ENCODE measurements at regions not wholly inside any gene's neighbourhood (a gene's known extent, or its start where the extent isn't known, plus 50 kb on each side); places are given as distances from the start of the nearest gene placed in this dataset.

DNA sequence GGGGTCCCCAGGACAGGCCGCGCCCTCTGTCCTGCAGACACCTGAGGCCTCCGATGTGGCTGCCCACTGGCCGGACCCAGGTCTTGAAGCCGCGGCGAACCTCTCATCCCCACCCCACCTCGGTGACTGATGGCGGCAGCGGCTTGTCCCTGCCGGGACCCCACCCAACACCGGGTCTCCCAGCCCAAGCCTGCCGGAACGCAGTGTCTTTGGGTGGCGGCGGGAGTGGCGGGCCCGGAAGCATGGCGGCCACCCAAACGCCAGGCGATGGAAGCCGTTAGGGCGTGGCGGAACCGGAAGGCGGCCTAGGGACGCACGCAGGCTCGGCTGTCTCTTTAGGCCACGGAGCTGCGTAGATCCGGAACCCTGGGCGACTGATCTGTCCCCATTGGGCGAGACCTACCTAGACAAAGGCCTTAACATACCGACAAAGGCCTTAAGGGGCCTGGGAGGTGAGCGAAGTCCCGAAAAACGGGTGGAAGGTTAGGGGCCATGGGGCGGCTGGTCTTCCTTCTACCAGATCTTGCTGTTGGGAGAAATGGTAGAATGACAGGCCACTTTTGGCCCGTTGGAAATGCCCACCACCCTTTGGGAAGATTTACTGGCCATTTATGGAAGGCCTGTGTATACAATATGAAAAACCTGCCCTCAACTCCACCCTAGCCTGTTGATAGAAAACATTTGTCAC, 94.6 kb upstream of the SMC2 start:
- BruUV-seq (replicated peaks) = no TSS peak
- intact Hi-C loops (cut with micrococcal nuclease; ENCODE audit: unreplicated experiment) = no loop called here
- Histone ChIP-seq H3K27ac (ENCODE audit: low read depth, low read length, poor library complexity, severe bottlenecking) (no peak overlapping the region), H3K4me1 (ENCODE audit: insufficient read depth, low read length, poor library complexity, severe bottlenecking) (no peaks in the 10 kb centered on the region), H2AFZ (ENCODE audit: low read length) (no peak overlapping the region), H3K79me2 (ENCODE audit: insufficient read depth, low read depth, low read length) (no peaks in the 10 kb centered on the region), H3K9me2 (ENCODE audit: insufficient read depth, low read length) (no peaks in the 10 kb centered on the region), H3K36me3 (ENCODE audit: insufficient read depth, low read length) (no peaks in the 10 kb centered on the region), H3K4me3 (ENCODE audit: low read depth, low read length, poor library complexity, severe bottlenecking) (no peak overlapping the region), H4K20me1 (ENCODE audit: insufficient read depth, low read length) (no peaks in the 10 kb centered on the region), H3K9me3 (ENCODE audit: low read length) (no peaks in the 10 kb centered on the region), H3K4me2 (ENCODE audit: low read length) (no peak overlapping the region)
- TF ChIP-seq, protein P1, sequence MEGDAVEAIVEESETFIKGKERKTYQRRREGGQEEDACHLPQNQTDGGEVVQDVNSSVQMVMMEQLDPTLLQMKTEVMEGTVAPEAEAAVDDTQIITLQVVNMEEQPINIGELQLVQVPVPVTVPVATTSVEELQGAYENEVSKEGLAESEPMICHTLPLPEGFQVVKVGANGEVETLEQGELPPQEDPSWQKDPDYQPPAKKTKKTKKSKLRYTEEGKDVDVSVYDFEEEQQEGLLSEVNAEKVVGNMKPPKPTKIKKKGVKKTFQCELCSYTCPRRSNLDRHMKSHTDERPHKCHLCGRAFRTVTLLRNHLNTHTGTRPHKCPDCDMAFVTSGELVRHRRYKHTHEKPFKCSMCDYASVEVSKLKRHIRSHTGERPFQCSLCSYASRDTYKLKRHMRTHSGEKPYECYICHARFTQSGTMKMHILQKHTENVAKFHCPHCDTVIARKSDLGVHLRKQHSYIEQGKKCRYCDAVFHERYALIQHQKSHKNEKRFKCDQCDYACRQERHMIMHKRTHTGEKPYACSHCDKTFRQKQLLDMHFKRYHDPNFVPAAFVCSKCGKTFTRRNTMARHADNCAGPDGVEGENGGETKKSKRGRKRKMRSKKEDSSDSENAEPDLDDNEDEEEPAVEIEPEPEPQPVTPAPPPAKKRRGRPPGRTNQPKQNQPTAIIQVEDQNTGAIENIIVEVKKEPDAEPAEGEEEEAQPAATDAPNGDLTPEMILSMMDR (conservative IDR thresholded peaks at IDR 0.05; ENCODE audit: low read length) = no peak
- TF ChIP-seq EZH2phosphoT487 (IDR thresholded peaks at IDR 0.05; ENCODE audit: borderline replicate concordance, low read depth, low read length) = no peak
- ChIA-PET POLR2A (no interaction called here), CTCF (ENCODE audit: unreplicated experiment) (no interaction called here)
- no peak for DNase-seq (ENCODE audit: low spot score)

DNA sequence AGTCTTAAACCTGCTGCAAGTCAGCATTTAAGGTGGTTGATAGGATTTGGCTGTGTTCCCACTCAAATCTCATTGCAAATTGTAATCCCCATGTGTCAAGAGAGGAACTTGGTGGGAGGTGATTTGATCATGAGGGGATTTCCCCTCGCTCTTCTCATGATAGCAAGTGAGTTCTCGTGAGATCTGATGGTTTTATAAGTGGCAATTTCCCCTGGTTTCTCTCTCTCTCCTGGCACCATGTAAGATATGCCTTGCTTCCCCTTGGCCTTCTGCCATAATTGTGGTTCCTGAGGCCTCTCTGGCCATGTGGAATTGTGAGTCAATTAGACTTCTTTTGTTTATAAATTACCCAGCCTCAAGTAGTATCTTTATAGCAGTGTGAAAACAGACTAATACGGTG, 84.3 kb upstream of the SMC2 start:
- Histone ChIP-seq H3K27ac (ENCODE audit: low read depth, low read length, poor library complexity, severe bottlenecking) (no peak overlapping the region), H2AFZ (ENCODE audit: low read length) (no peak overlapping the region), H3K9me3 (ENCODE audit: low read length) (no peaks in the 10 kb centered on the region), H3K79me2 (ENCODE audit: insufficient read depth, low read depth, low read length) (no peaks in the 10 kb centered on the region), H3K4me3 (ENCODE audit: low read depth, low read length, poor library complexity, severe bottlenecking) (no peak overlapping the region), H3K4me2 (ENCODE audit: low read length) (no peak overlapping the region), H3K36me3 (ENCODE audit: insufficient read depth, low read length) (no peaks in the 10 kb centered on the region), H4K20me1 (ENCODE audit: insufficient read depth, low read length) (no peaks in the 10 kb centered on the region), H3K9me2 (ENCODE audit: insufficient read depth, low read length) (no peaks in the 10 kb centered on the region), H3K4me1 (ENCODE audit: insufficient read depth, low read length, poor library complexity, severe bottlenecking) (no peaks in the 10 kb centered on the region)
- ChIA-PET CTCF (ENCODE audit: unreplicated experiment) (no interaction called here), POLR2A (no interaction called here)
- intact Hi-C loops (cut with micrococcal nuclease; ENCODE audit: unreplicated experiment) = no loop called here
- BruUV-seq (replicated peaks) = no TSS peak
- DNase-seq (ENCODE audit: low spot score) = no peak
- TF ChIP-seq EZH2phosphoT487 (IDR thresholded peaks at IDR 0.05; ENCODE audit: borderline replicate concordance, low read depth, low read length) = no peak
- TF ChIP-seq, protein P1 (conservative IDR thresholded peaks at IDR 0.05; ENCODE audit: low read length) = no peak

DNA sequence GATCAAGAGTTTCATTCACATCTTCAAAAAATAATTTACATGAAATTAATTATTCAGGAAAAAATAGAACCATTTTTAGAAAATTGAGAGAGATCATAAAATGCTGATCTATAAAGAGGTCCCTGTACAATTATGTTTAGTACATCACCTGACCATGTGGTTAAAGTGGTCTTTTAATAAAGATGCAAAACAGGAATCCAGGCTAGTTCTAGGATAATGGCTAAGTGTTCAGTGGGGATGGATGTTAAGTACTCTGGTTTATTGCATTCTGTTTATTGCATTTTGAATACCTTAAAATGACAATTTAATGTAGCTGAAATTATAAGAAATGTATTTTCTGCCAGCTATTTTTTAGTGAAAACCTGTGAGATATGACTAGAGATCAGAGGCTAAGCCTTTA, 72.0 kb upstream of the SMC2 start:
- Histone ChIP-seq H3K4me2 (ENCODE audit: low read length) (no peak overlapping the region), H3K27ac (ENCODE audit: low read depth, low read length, poor library complexity, severe bottlenecking) (no peak overlapping the region), H3K79me2 (ENCODE audit: insufficient read depth, low read depth, low read length) (no peaks in the 10 kb centered on the region), H2AFZ (ENCODE audit: low read length) (no peak overlapping the region), H3K4me1 (ENCODE audit: insufficient read depth, low read length, poor library complexity, severe bottlenecking) (no peaks in the 10 kb centered on the region), H3K4me3 (ENCODE audit: low read depth, low read length, poor library complexity, severe bottlenecking) (no peak overlapping the region), H4K20me1 (ENCODE audit: insufficient read depth, low read length) (no peaks in the 10 kb centered on the region), H3K9me3 (ENCODE audit: low read length) (no peaks in the 10 kb centered on the region), H3K36me3 (ENCODE audit: insufficient read depth, low read length) (no peaks in the 10 kb centered on the region), H3K9me2 (ENCODE audit: insufficient read depth, low read length) (no peaks in the 10 kb centered on the region)
- no TSS peak for BruUV-seq (replicated peaks)
- TF ChIP-seq, protein P1 (conservative IDR thresholded peaks at IDR 0.05; ENCODE audit: low read length) = no peak
- TF ChIP-seq EZH2phosphoT487 (IDR thresholded peaks at IDR 0.05; ENCODE audit: borderline replicate concordance, low read depth, low read length) = no peak
- POLR2A ChIA-PET = no interaction called here
- DNase-seq (ENCODE audit: low spot score) = no peak
- CTCF ChIA-PET (ENCODE audit: unreplicated experiment) = no interaction called here
- intact Hi-C loops (cut with micrococcal nuclease; ENCODE audit: unreplicated experiment) = no loop called here

All from OCI-LY7 (cell line).